WTC11 (cell line): ENCODE measurements at regions not wholly inside any gene's neighbourhood (a gene's known extent, or its start where the extent isn't known, plus 50 kb on each side); places are given as distances from the start of the nearest gene placed in this dataset.
"Not testable (repeated sequence)": the region's sequence is repeated elsewhere in the genome, so short reads cannot be mapped to it uniquely, and the experiment has no call there.

Source experiments
- ATAC-seq: fragments of 200-7000 bp; cut with Tn5 transposase; 2 replicates; pipeline ENCODE4 v1.10.0; 2021; ENCODE audit warnings: mild to moderate bottlenecking, moderate library complexity
- CTCF ChIA-PET: fragments of 300-600 bp; sonication (Branson Sonifier 250); formaldehyde crosslinking; loops from one replicate; lab custom pipeline; 2021; ENCODE audit warnings: antibody characterized with exemption; lab: Charles Lee
- POLR2A ChIA-PET: fragments of 350-600 bp; sonication (Branson Sonifier 250); formaldehyde crosslinking; loops from one replicate; lab custom pipeline; 2021; ENCODE audit warnings: antibody characterized with exemption; lab: Charles Lee
- DNase-seq: peaks from one replicate; pipeline ENCODE4 v3.0.0; 2021; ENCODE audit warnings: low spot score
- H3K27ac Mint-ChIP-seq: 2 replicates; pipeline ENCODE4 v1.8.0; 2021; ENCODE audit warnings: mixed read lengths
- H3K27me3 Mint-ChIP-seq: 2 replicates; pipeline ENCODE4 v1.8.0; 2021; ENCODE audit warnings: low read depth, mild to moderate bottlenecking, moderate library complexity, mixed read lengths
- H3K36me3 Mint-ChIP-seq: 2 replicates; pipeline ENCODE4 v1.8.0; 2021; ENCODE audit warnings: mixed read lengths
- H3K4me1 Mint-ChIP-seq: 2 replicates; pipeline ENCODE4 v1.8.0; 2022; ENCODE audit warnings: mixed read lengths
- H3K4me3 Mint-ChIP-seq: 2 replicates; pipeline ENCODE4 v1.8.0; 2021; ENCODE audit warnings: mild to moderate bottlenecking, moderate library complexity, mixed read lengths
- H3K9me3 Mint-ChIP-seq: 2 replicates; pipeline ENCODE4 v1.8.0; 2021; ENCODE audit warnings: mixed read lengths
- ESRRA ChIP-seq: sonication (generic); formaldehyde crosslinking; IDR thresholded peaks from 2 replicates; pipeline ENCODE4 v1.8.1; 2022; ENCODE audit warnings: mild to moderate bottlenecking, missing genetic modification reagents, borderline replicate concordance
- FOXJ3 ChIP-seq: sonication (generic); formaldehyde crosslinking; IDR thresholded peaks from 2 replicates; pipeline ENCODE4 v1.9.0; 2021; ENCODE audit warnings: missing genetic modification reagents, mild to moderate bottlenecking, borderline replicate concordance
- FOXP1 ChIP-seq: sonication (generic); formaldehyde crosslinking; IDR thresholded peaks from 2 replicates; pipeline ENCODE4 v1.8.0; 2022; ENCODE audit warnings: missing genetic modification reagents, mild to moderate bottlenecking, moderate library complexity, borderline replicate concordance
- GABPB1 ChIP-seq: sonication (generic); formaldehyde crosslinking; IDR thresholded peaks from 2 replicates; pipeline ENCODE4 v1.8.1; 2023; ENCODE audit warnings: mild to moderate bottlenecking, missing genetic modification reagents
- GTF2I ChIP-seq: fragments of 250-450 bp; sonication (Bioruptor Pico); conservative IDR thresholded peaks from 2 replicates; pipeline ENCODE4 v1.4.0; 2021; ENCODE audit warnings: mild to moderate bottlenecking
- MYBL2 ChIP-seq: sonication (generic); formaldehyde crosslinking; IDR thresholded peaks from 2 replicates; pipeline ENCODE4 v1.8.1; 2023; ENCODE audit warnings: mild to moderate bottlenecking, moderate library complexity, missing genetic modification reagents
- NFATC4 ChIP-seq: fragments of 250-450 bp; sonication (Bioruptor Pico); IDR thresholded peaks from 2 replicates; pipeline ENCODE4 v1.9.0; 2021; ENCODE audit warnings: mild to moderate bottlenecking
- NFE2L1 ChIP-seq: sonication (generic); formaldehyde crosslinking; IDR thresholded peaks from 2 replicates; pipeline ENCODE4 v1.8.1; 2023; ENCODE audit warnings: missing genetic modification reagents
- NR1H2 ChIP-seq: sonication (generic); formaldehyde crosslinking; IDR thresholded peaks from 2 replicates; pipeline ENCODE4 v1.9.0; 2021; ENCODE audit warnings: mild to moderate bottlenecking, moderate library complexity, missing genetic modification reagents
- PRRX2 ChIP-seq: fragments of 250-450 bp; sonication (Bioruptor Pico); IDR thresholded peaks from 2 replicates; pipeline ENCODE4 v1.8.0; 2021; ENCODE audit warnings: mild to moderate bottlenecking
- SMAD3 ChIP-seq: sonication (generic); formaldehyde crosslinking; IDR thresholded peaks from 2 replicates; pipeline ENCODE4 v1.8.0; 2022; ENCODE audit warnings: missing genetic modification reagents, mild to moderate bottlenecking, borderline replicate concordance
- TCF7 ChIP-seq: sonication (generic); formaldehyde crosslinking; IDR thresholded peaks from 2 replicates; pipeline ENCODE4 v1.8.0; 2022; ENCODE audit warnings: mild to moderate bottlenecking, low read depth, missing genetic modification reagents, moderate library complexity
- TEAD4 ChIP-seq: sonication (generic); formaldehyde crosslinking; IDR thresholded peaks from 2 replicates; pipeline ENCODE4 v1.8.0; 2022; ENCODE audit warnings: mild to moderate bottlenecking, missing genetic modification reagents
- ZNF232 ChIP-seq: sonication (generic); formaldehyde crosslinking; IDR thresholded peaks from 2 replicates; pipeline ENCODE4 v1.8.0; 2022; ENCODE audit warnings: mild to moderate bottlenecking, missing genetic modification reagents
- ZNF416 ChIP-seq: fragments of 250-450 bp; sonication (Bioruptor Pico); IDR thresholded peaks from 2 replicates; pipeline ENCODE4 v1.9.0; 2021; ENCODE audit warnings: mild to moderate bottlenecking, inconsistent platforms
- TF ChIP-seq, protein P1 (sequence below): sonication (generic); formaldehyde crosslinking; IDR thresholded peaks from 2 replicates; pipeline ENCODE4 v1.8.1; 2023; ENCODE audit warnings: mild to moderate bottlenecking, missing genetic modification reagents, moderate library complexity
- TF ChIP-seq, protein P2 (sequence below): sonication (generic); formaldehyde crosslinking; IDR thresholded peaks from 2 replicates; pipeline ENCODE4 v1.8.1; 2023; ENCODE audit warnings: mild to moderate bottlenecking, missing genetic modification reagents
- TF ChIP-seq, protein P3 (sequence below): sonication (generic); formaldehyde crosslinking; IDR thresholded peaks from 2 replicates; pipeline ENCODE4 v1.8.1; 2023; ENCODE audit warnings: mild to moderate bottlenecking, missing genetic modification reagents, moderate library complexity
- TF ChIP-seq, protein P4 (sequence below): sonication (generic); formaldehyde crosslinking; IDR thresholded peaks from 2 replicates; pipeline ENCODE4 v1.8.0; 2022; ENCODE audit warnings: mild to moderate bottlenecking, missing genetic modification reagents
- TF ChIP-seq, protein P5 (sequence below): sonication (generic); formaldehyde crosslinking; conservative IDR thresholded peaks from 2 replicates; pipeline ENCODE4 v1.8.1; 2023; ENCODE audit warnings: mild to moderate bottlenecking, low read depth, missing genetic modification reagents, moderate library complexity
- TF ChIP-seq, protein P6 (sequence below): sonication (generic); formaldehyde crosslinking; IDR thresholded peaks from 2 replicates; pipeline ENCODE4 v1.8.1; 2023; ENCODE audit warnings: mild to moderate bottlenecking, missing genetic modification reagents
- TF ChIP-seq, protein P7 (sequence below): sonication (generic); formaldehyde crosslinking; IDR thresholded peaks from 2 replicates; pipeline ENCODE4 v1.8.1; 2022; ENCODE audit warnings: mild to moderate bottlenecking, missing genetic modification reagents, moderate library complexity, borderline replicate concordance

DNA sequence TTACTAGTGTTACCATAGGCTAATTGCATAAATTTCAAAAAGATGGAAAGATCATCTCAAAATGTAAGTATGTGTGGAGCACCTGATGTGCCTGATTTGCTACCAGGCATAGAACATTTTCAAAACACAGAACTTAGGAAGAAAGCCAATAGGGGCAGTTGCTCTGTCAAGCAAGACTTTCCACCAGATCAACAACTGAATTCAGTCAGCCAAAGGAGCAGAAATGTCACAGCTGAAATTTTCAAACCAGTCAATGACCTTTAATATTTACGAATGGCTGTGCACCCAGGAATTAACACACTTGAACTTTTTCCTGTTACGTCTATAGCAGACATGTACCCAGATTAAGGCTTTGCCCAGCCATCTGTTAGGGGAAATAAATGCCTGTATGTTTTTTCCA is 452.8 kb upstream of the PTGER4 start:
- CTCF ChIA-PET, result interaction anchor here (0.6 kb wide), 1 partner anchor 11 kb away, joined by 3 read pairs; no protein-coding TSS in a partner anchor
- no peak for ATAC-seq
- H3K36me3 Mint-ChIP-seq, result no peaks in the 10 kb centered on the region
- H3K9me3 Mint-ChIP-seq, result no peaks in the 10 kb centered on the region
- no peak overlapping the region for H3K27ac Mint-ChIP-seq
- H3K4me3 Mint-ChIP-seq, result no peak overlapping the region
- H3K27me3 Mint-ChIP-seq, result no peaks in the 10 kb centered on the region
- DNase-seq, result no peak
- POLR2A ChIA-PET, result no interaction called here
- H3K4me1 Mint-ChIP-seq, result peaks cover 15% of the 10 kb centered on the region
- TF ChIP-seq FOXP1 (CRISPR knock-in tag) (no peak), MYBL2 (CRISPR knock-in tag) (no peak), PRRX2 (CRISPR knock-in tag) (no peak), NR1H2 (CRISPR knock-in tag) (no peak), GTF2I (CRISPR knock-in tag) (no peak), NFATC4 (CRISPR knock-in tag) (no peak), NFE2L1 (CRISPR knock-in tag) (no peak)
- TF ChIP-seq, protein P1, sequence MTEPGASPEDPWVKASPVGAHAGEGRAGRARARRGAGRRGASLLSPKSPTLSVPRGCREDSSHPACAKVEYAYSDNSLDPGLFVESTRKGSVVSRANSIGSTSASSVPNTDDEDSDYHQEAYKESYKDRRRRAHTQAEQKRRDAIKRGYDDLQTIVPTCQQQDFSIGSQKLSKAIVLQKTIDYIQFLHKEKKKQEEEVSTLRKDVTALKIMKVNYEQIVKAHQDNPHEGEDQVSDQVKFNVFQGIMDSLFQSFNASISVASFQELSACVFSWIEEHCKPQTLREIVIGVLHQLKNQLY (CRISPR knock-in tag), result no peak
- TF ChIP-seq, protein P2, sequence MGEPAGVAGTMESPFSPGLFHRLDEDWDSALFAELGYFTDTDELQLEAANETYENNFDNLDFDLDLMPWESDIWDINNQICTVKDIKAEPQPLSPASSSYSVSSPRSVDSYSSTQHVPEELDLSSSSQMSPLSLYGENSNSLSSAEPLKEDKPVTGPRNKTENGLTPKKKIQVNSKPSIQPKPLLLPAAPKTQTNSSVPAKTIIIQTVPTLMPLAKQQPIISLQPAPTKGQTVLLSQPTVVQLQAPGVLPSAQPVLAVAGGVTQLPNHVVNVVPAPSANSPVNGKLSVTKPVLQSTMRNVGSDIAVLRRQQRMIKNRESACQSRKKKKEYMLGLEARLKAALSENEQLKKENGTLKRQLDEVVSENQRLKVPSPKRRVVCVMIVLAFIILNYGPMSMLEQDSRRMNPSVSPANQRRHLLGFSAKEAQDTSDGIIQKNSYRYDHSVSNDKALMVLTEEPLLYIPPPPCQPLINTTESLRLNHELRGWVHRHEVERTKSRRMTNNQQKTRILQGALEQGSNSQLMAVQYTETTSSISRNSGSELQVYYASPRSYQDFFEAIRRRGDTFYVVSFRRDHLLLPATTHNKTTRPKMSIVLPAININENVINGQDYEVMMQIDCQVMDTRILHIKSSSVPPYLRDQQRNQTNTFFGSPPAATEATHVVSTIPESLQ (CRISPR knock-in tag), result no peak

DNA sequence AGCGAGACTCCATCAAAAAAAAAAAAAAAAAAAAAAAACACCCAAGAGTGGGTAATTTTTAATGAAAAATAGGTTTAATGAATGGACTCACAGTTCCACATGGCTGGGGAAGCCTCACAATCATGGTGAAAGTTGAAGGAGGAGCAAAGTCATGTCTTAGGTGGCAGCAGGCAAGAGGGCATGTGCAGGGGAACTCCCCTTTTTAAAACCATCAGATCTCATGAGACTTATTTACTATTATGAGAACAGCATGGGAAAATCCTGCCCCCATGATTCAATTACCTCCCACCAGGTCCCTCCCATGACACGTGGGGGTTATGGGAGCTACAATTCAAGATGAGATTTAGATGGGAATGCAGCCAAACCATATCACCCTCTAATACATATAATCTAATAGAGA is 454.6 kb upstream of the PTGER4 start:
- POLR2A ChIA-PET, CTCF ChIA-PET, DNase-seq, H3K4me3 Mint-ChIP-seq, ATAC-seq, H3K36me3 Mint-ChIP-seq, H3K9me3 Mint-ChIP-seq, H3K27me3 Mint-ChIP-seq, H3K27ac Mint-ChIP-seq: not testable (repeated sequence)
- H3K4me1 Mint-ChIP-seq, result peaks cover 15% of the 10 kb centered on the region

DNA sequence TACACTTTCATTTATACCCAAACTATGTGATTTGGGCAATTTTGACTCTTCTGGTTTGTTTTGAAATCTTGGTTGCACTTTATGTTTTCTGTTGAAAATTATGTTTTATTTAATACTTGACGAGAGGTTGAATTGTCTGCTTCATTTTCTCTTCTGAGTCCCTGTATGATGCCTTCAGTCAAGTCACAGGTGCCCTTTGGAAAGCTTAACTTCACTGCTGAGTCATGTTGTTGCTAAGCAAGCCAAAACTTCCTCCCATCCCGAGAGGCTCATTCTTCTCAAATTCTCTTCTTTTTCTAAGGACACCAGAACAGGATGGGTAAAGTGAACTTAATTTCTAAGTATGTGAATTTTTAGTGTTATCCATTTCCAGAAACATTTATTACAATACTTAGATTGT is 455.3 kb upstream of the PTGER4 start:
- Mint-ChIP-seq H3K27ac (no peak overlapping the region), H3K9me3 (peaks cover 2% of the 10 kb centered on the region), H3K36me3 (no peaks in the 10 kb centered on the region), H3K4me3 (no peak overlapping the region), H3K27me3 (no peaks in the 10 kb centered on the region), H3K4me1 (peaks cover 15% of the 10 kb centered on the region)
- ATAC-seq (no peak), DNase-seq (no peak)
- CTCF ChIA-PET, result no interaction called here
- POLR2A ChIA-PET, result no interaction called here
- TF ChIP-seq GABPB1 (CRISPR knock-in tag), result no peak
- TF ChIP-seq, protein P3, sequence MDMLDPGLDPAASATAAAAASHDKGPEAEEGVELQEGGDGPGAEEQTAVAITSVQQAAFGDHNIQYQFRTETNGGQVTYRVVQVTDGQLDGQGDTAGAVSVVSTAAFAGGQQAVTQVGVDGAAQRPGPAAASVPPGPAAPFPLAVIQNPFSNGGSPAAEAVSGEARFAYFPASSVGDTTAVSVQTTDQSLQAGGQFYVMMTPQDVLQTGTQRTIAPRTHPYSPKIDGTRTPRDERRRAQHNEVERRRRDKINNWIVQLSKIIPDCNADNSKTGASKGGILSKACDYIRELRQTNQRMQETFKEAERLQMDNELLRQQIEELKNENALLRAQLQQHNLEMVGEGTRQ (CRISPR knock-in tag), result no peak
- TF ChIP-seq, protein P4, sequence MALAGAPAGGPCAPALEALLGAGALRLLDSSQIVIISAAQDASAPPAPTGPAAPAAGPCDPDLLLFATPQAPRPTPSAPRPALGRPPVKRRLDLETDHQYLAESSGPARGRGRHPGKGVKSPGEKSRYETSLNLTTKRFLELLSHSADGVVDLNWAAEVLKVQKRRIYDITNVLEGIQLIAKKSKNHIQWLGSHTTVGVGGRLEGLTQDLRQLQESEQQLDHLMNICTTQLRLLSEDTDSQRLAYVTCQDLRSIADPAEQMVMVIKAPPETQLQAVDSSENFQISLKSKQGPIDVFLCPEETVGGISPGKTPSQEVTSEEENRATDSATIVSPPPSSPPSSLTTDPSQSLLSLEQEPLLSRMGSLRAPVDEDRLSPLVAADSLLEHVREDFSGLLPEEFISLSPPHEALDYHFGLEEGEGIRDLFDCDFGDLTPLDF (CRISPR knock-in tag), result no peak
- TF ChIP-seq TEAD4, result no peak
- TF ChIP-seq, protein P5, sequence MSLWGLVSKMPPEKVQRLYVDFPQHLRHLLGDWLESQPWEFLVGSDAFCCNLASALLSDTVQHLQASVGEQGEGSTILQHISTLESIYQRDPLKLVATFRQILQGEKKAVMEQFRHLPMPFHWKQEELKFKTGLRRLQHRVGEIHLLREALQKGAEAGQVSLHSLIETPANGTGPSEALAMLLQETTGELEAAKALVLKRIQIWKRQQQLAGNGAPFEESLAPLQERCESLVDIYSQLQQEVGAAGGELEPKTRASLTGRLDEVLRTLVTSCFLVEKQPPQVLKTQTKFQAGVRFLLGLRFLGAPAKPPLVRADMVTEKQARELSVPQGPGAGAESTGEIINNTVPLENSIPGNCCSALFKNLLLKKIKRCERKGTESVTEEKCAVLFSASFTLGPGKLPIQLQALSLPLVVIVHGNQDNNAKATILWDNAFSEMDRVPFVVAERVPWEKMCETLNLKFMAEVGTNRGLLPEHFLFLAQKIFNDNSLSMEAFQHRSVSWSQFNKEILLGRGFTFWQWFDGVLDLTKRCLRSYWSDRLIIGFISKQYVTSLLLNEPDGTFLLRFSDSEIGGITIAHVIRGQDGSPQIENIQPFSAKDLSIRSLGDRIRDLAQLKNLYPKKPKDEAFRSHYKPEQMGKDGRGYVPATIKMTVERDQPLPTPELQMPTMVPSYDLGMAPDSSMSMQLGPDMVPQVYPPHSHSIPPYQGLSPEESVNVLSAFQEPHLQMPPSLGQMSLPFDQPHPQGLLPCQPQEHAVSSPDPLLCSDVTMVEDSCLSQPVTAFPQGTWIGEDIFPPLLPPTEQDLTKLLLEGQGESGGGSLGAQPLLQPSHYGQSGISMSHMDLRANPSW (CRISPR knock-in tag), result no peak
- TF ChIP-seq ZNF232 (CRISPR knock-in tag), result no peak
- no peak for TF ChIP-seq SMAD3
- TF ChIP-seq, protein P6, sequence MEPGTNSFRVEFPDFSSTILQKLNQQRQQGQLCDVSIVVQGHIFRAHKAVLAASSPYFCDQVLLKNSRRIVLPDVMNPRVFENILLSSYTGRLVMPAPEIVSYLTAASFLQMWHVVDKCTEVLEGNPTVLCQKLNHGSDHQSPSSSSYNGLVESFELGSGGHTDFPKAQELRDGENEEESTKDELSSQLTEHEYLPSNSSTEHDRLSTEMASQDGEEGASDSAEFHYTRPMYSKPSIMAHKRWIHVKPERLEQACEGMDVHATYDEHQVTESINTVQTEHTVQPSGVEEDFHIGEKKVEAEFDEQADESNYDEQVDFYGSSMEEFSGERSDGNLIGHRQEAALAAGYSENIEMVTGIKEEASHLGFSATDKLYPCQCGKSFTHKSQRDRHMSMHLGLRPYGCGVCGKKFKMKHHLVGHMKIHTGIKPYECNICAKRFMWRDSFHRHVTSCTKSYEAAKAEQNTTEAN, result no peak
- TF ChIP-seq ZNF416, result no peak
- TF ChIP-seq, protein P7, sequence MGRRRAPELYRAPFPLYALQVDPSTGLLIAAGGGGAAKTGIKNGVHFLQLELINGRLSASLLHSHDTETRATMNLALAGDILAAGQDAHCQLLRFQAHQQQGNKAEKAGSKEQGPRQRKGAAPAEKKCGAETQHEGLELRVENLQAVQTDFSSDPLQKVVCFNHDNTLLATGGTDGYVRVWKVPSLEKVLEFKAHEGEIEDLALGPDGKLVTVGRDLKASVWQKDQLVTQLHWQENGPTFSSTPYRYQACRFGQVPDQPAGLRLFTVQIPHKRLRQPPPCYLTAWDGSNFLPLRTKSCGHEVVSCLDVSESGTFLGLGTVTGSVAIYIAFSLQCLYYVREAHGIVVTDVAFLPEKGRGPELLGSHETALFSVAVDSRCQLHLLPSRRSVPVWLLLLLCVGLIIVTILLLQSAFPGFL (CRISPR knock-in tag), result no peak
- no peak for TF ChIP-seq FOXJ3
- no peak for TF ChIP-seq TCF7 (CRISPR knock-in tag)
- no peak for TF ChIP-seq ESRRA
- TF ChIP-seq FOXP1 (CRISPR knock-in tag), result no peak
